ENCODE measurements at regions not wholly inside any gene's neighbourhood (a gene's known extent, or its start where the extent isn't known, plus 50 kb on each side); places are given as distances from the start of the nearest gene placed in this dataset.
"Not testable (repeated sequence)": the region's sequence is repeated elsewhere in the genome, so short reads cannot be mapped to it uniquely, and the experiment has no call there.

GRCh38 chr5:60077292-60077691 is 183.8 kb upstream of the PDE4D start:
- DNase-seq (ENCODE audit: low read depth): no peak

GRCh38 chr5:60076746-60077145 is 183.2 kb upstream of the PDE4D start:
- DNase-seq (ENCODE audit: low read depth): no peak

GRCh38 chr5:60066502-60066901 is 173.0 kb upstream of the PDE4D start:
- DNase-seq (ENCODE audit: low read depth): no peak

GRCh38 chr5:60060389-60060788 is 166.9 kb upstream of the PDE4D start:
- no peak for DNase-seq (ENCODE audit: low read depth)

GRCh38 chr5:60056191-60056590 is 162.7 kb upstream of the PDE4D start:
- DNase-seq (ENCODE audit: low read depth): no peak

- no peak for DNase-seq (ENCODE audit: low read depth)
Measured at GRCh38 chr5:60055168-60055567, 161.6 kb upstream of the PDE4D start.

GRCh38 chr5:60041996-60042664 is 148.6 kb upstream of the PDE4D start:
- not testable (repeated sequence) for DNase-seq (ENCODE audit: low read depth)

GRCh38 chr5:60041508-60041907 is 148.0 kb upstream of the PDE4D start:
- not testable (repeated sequence) for DNase-seq (ENCODE audit: low read depth)

GRCh38 chr5:60036192-60036938 is 142.8 kb upstream of the PDE4D start:
- no peak for DNase-seq (ENCODE audit: low read depth)

- DNase-seq (ENCODE audit: low read depth): no peak
Measured at GRCh38 chr5:60026161-60026560, 132.6 kb upstream of the PDE4D start.

GRCh38 chr5:60024104-60024503 is 130.6 kb upstream of the PDE4D start:
- no peak for DNase-seq (ENCODE audit: low read depth)

GRCh38 chr5:60023255-60023654 is 129.7 kb upstream of the PDE4D start:
- no peak for DNase-seq (ENCODE audit: low read depth)

- no peak for DNase-seq (ENCODE audit: low read depth)
Measured at GRCh38 chr5:60020457-60020856, 126.9 kb upstream of the PDE4D start.

- DNase-seq (ENCODE audit: low read depth): not testable (repeated sequence)
Measured at GRCh38 chr5:60018960-60019359, 125.4 kb upstream of the PDE4D start.

- DNase-seq (ENCODE audit: low read depth): no peak
Measured at GRCh38 chr5:60018091-60018490, 124.6 kb upstream of the PDE4D start.

GRCh38 chr5:60014331-60014730 is 120.8 kb upstream of the PDE4D start:
- no peak for DNase-seq (ENCODE audit: low read depth)

- DNase-seq (ENCODE audit: low read depth): no peak
Measured at GRCh38 chr5:60010853-60011252, 117.3 kb upstream of the PDE4D start.

GRCh38 chr5:60010328-60010727 is 116.8 kb upstream of the PDE4D start:
- DNase-seq (ENCODE audit: low read depth): no peak

- no peak for DNase-seq (ENCODE audit: low read depth)
Measured at GRCh38 chr5:60007729-60008128, 114.2 kb upstream of the PDE4D start.

GRCh38 chr5:59999056-59999455 is 105.5 kb upstream of the PDE4D start:
- no peak for DNase-seq (ENCODE audit: low read depth)

- no peak for DNase-seq (ENCODE audit: low read depth)
Measured at GRCh38 chr5:59992206-59992605, 98.7 kb upstream of the PDE4D start.

GRCh38 chr5:59988396-59988795 is 94.9 kb upstream of the PDE4D start:
- no peak for DNase-seq (ENCODE audit: low read depth)

- DNase-seq (ENCODE audit: low read depth): no peak
Measured at GRCh38 chr5:59976342-59976741, 82.8 kb upstream of the PDE4D start.

- no peak for DNase-seq (ENCODE audit: low read depth)
Measured at GRCh38 chr5:59972043-59972442, 78.5 kb upstream of the PDE4D start.
